22Rv1 (cell line): ENCODE measurements at regions not wholly inside any gene's neighbourhood (a gene's known extent, or its start where the extent isn't known, plus 50 kb on each side); places are given as distances from the start of the nearest gene placed in this dataset.

Source experiments
- ZFX ChIP-seq: fragments of 450-650 bp; IDR thresholded peaks from 2 replicates; pipeline ENCODE4 v1.6.1; 2017; ENCODE audit warnings: antibody characterized with exemption, borderline replicate concordance
- TF ChIP-seq, protein P1 (sequence below): fragments of 450-650 bp; IDR thresholded peaks from 2 replicates; pipeline ENCODE4 v1.5.1; 2017; ENCODE audit warnings: mild to moderate bottlenecking

DNA sequence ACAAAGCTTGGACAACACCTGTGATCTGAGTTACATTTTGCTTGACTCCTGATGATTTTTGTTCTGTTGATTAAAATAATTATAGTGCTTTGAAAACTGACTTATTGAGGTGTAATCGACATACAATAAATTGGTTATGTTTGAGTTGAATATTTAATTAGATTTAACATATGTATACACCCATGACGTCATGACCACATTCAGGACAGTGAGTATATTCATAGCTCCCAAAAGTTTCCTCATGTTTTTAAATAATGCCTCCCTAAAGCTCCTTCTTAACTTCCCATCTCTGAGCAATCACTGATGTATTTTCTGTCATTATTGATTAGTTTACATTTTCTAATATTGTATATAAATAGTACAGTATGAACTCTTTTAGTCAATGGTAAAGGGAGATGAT is 801.2 kb downstream of the PDCD6IP start:
- TF ChIP-seq, protein P1, sequence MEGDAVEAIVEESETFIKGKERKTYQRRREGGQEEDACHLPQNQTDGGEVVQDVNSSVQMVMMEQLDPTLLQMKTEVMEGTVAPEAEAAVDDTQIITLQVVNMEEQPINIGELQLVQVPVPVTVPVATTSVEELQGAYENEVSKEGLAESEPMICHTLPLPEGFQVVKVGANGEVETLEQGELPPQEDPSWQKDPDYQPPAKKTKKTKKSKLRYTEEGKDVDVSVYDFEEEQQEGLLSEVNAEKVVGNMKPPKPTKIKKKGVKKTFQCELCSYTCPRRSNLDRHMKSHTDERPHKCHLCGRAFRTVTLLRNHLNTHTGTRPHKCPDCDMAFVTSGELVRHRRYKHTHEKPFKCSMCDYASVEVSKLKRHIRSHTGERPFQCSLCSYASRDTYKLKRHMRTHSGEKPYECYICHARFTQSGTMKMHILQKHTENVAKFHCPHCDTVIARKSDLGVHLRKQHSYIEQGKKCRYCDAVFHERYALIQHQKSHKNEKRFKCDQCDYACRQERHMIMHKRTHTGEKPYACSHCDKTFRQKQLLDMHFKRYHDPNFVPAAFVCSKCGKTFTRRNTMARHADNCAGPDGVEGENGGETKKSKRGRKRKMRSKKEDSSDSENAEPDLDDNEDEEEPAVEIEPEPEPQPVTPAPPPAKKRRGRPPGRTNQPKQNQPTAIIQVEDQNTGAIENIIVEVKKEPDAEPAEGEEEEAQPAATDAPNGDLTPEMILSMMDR = no peak
- TF ChIP-seq ZFX = no peak
